IMR-90 (cell line): ENCODE measurements at regions not wholly inside any gene's neighbourhood (a gene's known extent, or its start where the extent isn't known, plus 50 kb on each side); places are given as distances from the start of the nearest gene placed in this dataset.

ENCODE experiments used
- BHLHE40 ChIP-seq: fragments of 150-350 bp; IDR thresholded peaks from 2 replicates; pipeline ENCODE4 v1.6.1; 2016; ENCODE audit warnings: mild to moderate bottlenecking, low read depth, low read length
- CEBPB ChIP-seq: IDR thresholded peaks from 2 replicates; pipeline ENCODE4 v1.6.1; 2012; ENCODE audit warnings: low read depth, low read length, improper control_type of control experiment
- CTCF ChIP-seq: conservative IDR thresholded peaks from 2 replicates; pipeline ENCODE4 v1.5.1; 2012; ENCODE audit warnings: mild to moderate bottlenecking, low read depth, low read length, improper control_type of control experiment
- FOS ChIP-seq: fragments of 150-350 bp; IDR thresholded peaks from 2 replicates; pipeline ENCODE4 v1.6.1; 2016; ENCODE audit warnings: low read depth, low read length
- MAFK ChIP-seq: IDR thresholded peaks from 2 replicates; pipeline ENCODE4 v1.6.1; 2012; ENCODE audit warnings: low read depth, low read length, improper control_type of control experiment
- MXI1 ChIP-seq: IDR thresholded peaks from 2 replicates; pipeline ENCODE4 v1.6.1; 2012; ENCODE audit warnings: low read depth, mild to moderate bottlenecking, low read length, moderate library complexity, borderline replicate concordance
- POLR2A ChIP-seq: IDR thresholded peaks from 2 replicates; pipeline ENCODE4 v1.6.1; 2012; ENCODE audit warnings: mild to moderate bottlenecking, low read depth, low read length
- RAD21 ChIP-seq: IDR thresholded peaks from 2 replicates; pipeline ENCODE4 v1.6.1; 2012; ENCODE audit warnings: low read length, improper control_type of control experiment
- USF2 ChIP-seq: fragments of 150-350 bp; IDR thresholded peaks from 2 replicates; pipeline ENCODE4 v1.6.1; 2017; ENCODE audit warnings: mild to moderate bottlenecking, antibody characterized with exemption, low read length, low read depth

- TF ChIP-seq FOS (no peak), CTCF (no peak), POLR2A (no peak), USF2 (no peak), CEBPB (no peak), RAD21 (no peak), BHLHE40 (no peak), MAFK (no peak), MXI1 (no peak)
Measured at GRCh38 chr6:94272327-94272726, 853.0 kb upstream of the EPHA7 start.
